MM.1S (cell line): ENCODE measurements at regions not wholly inside any gene's neighbourhood (a gene's known extent, or its start where the extent isn't known, plus 50 kb on each side); places are given as distances from the start of the nearest gene placed in this dataset.

Experiments used
- EZH2 ChIP-seq: fragments of 300-600 bp; sonication (generic); optimal IDR thresholded peaks from 2 replicates; pipeline ENCODE3; 2017; ENCODE audit warnings: low read depth, mild to moderate bottlenecking, antibody characterized with exemption, low read length, mixed read lengths
- EZH2phosphoT487 ChIP-seq: fragments of 300-600 bp; sonication (generic); IDR thresholded peaks from 2 replicates; pipeline ENCODE4 v1.6.1; 2018; ENCODE audit warnings: antibody characterized with exemption, low read length
- TF ChIP-seq, protein P1 (sequence below): fragments of 300-600 bp; sonication (generic); IDR thresholded peaks from 2 replicates; pipeline ENCODE4 v1.5.1; 2016; ENCODE audit warnings: antibody characterized with exemption, low read length, mixed read lengths

DNA sequence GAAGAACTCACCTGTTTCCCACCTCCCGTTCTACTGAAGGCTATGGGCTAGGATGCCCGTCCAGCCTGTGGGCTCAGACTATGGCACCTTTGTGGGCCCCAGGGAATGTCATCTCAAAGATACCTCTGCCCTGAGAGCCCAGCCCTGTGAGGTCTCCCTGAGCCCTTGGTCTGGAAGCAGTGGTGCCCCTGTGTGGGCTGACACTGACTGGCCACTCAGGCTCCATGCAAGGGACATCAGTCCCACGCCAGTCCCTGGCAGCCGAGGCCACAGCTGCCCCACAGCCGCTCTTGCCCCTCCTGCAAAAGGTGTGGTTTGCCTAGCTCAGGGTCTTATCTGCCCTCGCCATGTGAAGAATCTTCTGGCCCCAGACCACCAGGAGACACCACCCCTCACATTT is 106.9 kb downstream of the KLF13 start:
- TF ChIP-seq EZH2 = no peak
- no peak for TF ChIP-seq EZH2phosphoT487
- TF ChIP-seq, protein P1, sequence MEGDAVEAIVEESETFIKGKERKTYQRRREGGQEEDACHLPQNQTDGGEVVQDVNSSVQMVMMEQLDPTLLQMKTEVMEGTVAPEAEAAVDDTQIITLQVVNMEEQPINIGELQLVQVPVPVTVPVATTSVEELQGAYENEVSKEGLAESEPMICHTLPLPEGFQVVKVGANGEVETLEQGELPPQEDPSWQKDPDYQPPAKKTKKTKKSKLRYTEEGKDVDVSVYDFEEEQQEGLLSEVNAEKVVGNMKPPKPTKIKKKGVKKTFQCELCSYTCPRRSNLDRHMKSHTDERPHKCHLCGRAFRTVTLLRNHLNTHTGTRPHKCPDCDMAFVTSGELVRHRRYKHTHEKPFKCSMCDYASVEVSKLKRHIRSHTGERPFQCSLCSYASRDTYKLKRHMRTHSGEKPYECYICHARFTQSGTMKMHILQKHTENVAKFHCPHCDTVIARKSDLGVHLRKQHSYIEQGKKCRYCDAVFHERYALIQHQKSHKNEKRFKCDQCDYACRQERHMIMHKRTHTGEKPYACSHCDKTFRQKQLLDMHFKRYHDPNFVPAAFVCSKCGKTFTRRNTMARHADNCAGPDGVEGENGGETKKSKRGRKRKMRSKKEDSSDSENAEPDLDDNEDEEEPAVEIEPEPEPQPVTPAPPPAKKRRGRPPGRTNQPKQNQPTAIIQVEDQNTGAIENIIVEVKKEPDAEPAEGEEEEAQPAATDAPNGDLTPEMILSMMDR = no peak
